Karpas-422 (cell line): ENCODE measurements at regions not wholly inside any gene's neighbourhood (a gene's known extent, or its start where the extent isn't known, plus 50 kb on each side); places are given as distances from the start of the nearest gene placed in this dataset.

Experiments used
- DNase-seq: peaks from one replicate; pipeline ENCODE4 v3.0.0-alpha.2; 2015
- H2AFZ ChIP-seq: fragments of 200-600 bp; sonication (generic); 2 replicates; pipeline ENCODE4 v1.6.1; 2014; ENCODE audit warnings: antibody characterized with exemption, low read length, mixed read lengths
- H3K27ac ChIP-seq: fragments of 200-600 bp; sonication (generic); 2 replicates; pipeline ENCODE4 v1.5.1; 2014; ENCODE audit warnings: mild to moderate bottlenecking, low read length, moderate library complexity
- H3K27me3 ChIP-seq: fragments of 200-600 bp; sonication (generic); 2 replicates; pipeline ENCODE4 v1.6.1; 2014; ENCODE audit warnings: low read length, mixed read lengths
- H3K36me3 ChIP-seq: fragments of 200-600 bp; sonication (generic); 2 replicates; pipeline ENCODE4 v1.6.1; 2014; ENCODE audit warnings: low read length, mixed read lengths; ENCODE audit not compliant: insufficient read depth
- H3K4me1 ChIP-seq: fragments of 200-600 bp; sonication (generic); 2 replicates; pipeline ENCODE4 v1.6.1; 2014; ENCODE audit warnings: mild to moderate bottlenecking, low read length, mixed read lengths
- H3K4me2 ChIP-seq: fragments of 200-600 bp; sonication (generic); 2 replicates; pipeline ENCODE4 v1.6.1; 2014; ENCODE audit warnings: low read length, low read depth, mild to moderate bottlenecking; ENCODE audit not compliant: poor library complexity, severe bottlenecking
- H3K4me3 ChIP-seq: fragments of 200-600 bp; sonication (generic); 2 replicates; pipeline ENCODE4 v1.5.1; 2014; ENCODE audit warnings: mild to moderate bottlenecking, antibody characterized with exemption, low read length, mixed read lengths
- H3K79me2 ChIP-seq: fragments of 200-600 bp; sonication (generic); 2 replicates; pipeline ENCODE4 v1.6.1; 2014; ENCODE audit warnings: mild to moderate bottlenecking, low read length, mixed read lengths
- H3K9ac ChIP-seq: fragments of 200-600 bp; sonication (generic); 2 replicates; pipeline ENCODE4 v1.6.0; 2014; ENCODE audit warnings: low read length
- H3K9me2 ChIP-seq: fragments of 200-600 bp; sonication (generic), shearing (Covaris generic); replicated peaks from 2 replicates; pipeline ENCODE4 v1.6.0; 2014; ENCODE audit warnings: mild to moderate bottlenecking, low read length, moderate library complexity; ENCODE audit not compliant: insufficient read depth
- H3K9me3 ChIP-seq: fragments of 300-700, 200-600 bp; sonication (generic); 2 replicates; pipeline ENCODE4 v1.6.1; 2014; ENCODE audit warnings: low read length, mixed read lengths
- H4K20me1 ChIP-seq: fragments of 200-600 bp; sonication (generic); 2 replicates; pipeline ENCODE4 v1.6.1; 2014; ENCODE audit warnings: mild to moderate bottlenecking, antibody characterized with exemption, low read length, low read depth; ENCODE audit not compliant: insufficient read depth

GRCh38 chr4:96003951-96004740 is 164.3 kb downstream of the PDHA2 start:
- Histone ChIP-seq H3K9me3 (peaks cover 10% of the 10 kb centered on the region), H3K4me3 (no peak overlapping the region), H3K36me3 (no peaks in the 10 kb centered on the region), H3K9ac (no peak overlapping the region), H3K4me2 (no peak overlapping the region), H3K9me2 (no peaks in the 10 kb centered on the region), H2AFZ (no peak overlapping the region), H3K27ac (no peak overlapping the region), H3K79me2 (no peaks in the 10 kb centered on the region), H3K4me1 (no peaks in the 10 kb centered on the region), H3K27me3 (no peaks in the 10 kb centered on the region), H4K20me1 (no peaks in the 10 kb centered on the region)
- DNase-seq: no peak

- Histone ChIP-seq H4K20me1 (no peaks in the 10 kb centered on the region), H3K4me1 (no peaks in the 10 kb centered on the region), H3K9me3 (peaks cover 6% of the 10 kb centered on the region), H3K27me3 (no peaks in the 10 kb centered on the region), H3K4me3 (no peak overlapping the region), H3K36me3 (no peaks in the 10 kb centered on the region), H2AFZ (no peak overlapping the region), H3K27ac (no peak overlapping the region), H3K79me2 (no peaks in the 10 kb centered on the region), H3K4me2 (no peak overlapping the region), H3K9me2 (no peaks in the 10 kb centered on the region), H3K9ac (no peak overlapping the region)
- DNase-seq: no peak
Observed at GRCh38 chr4:96009427-96010119, 169.7 kb downstream of the PDHA2 start.

GRCh38 chr4:96012687-96013086 is 172.8 kb downstream of the PDHA2 start:
- Histone ChIP-seq H3K9ac (no peak overlapping the region), H3K4me2 (no peak overlapping the region), H3K27ac (no peak overlapping the region), H3K9me3 (peaks cover 8% of the 10 kb centered on the region), H3K36me3 (no peaks in the 10 kb centered on the region), H2AFZ (no peak overlapping the region), H3K79me2 (no peaks in the 10 kb centered on the region), H3K27me3 (no peaks in the 10 kb centered on the region), H3K4me3 (no peak overlapping the region), H4K20me1 (no peaks in the 10 kb centered on the region), H3K4me1 (no peaks in the 10 kb centered on the region), H3K9me2 (no peaks in the 10 kb centered on the region)
- no peak for DNase-seq

- no peak overlapping the region for H3K4me3 ChIP-seq
- H2AFZ ChIP-seq: no peak overlapping the region
- no peaks in the 10 kb centered on the region for H3K9me2 ChIP-seq
- H3K79me2 ChIP-seq: no peaks in the 10 kb centered on the region
- H3K36me3 ChIP-seq: no peaks in the 10 kb centered on the region
- H4K20me1 ChIP-seq: no peaks in the 10 kb centered on the region
- peaks cover 27% of the 10 kb centered on the region; the same call in 1 of the 2 replicates for H3K9me3 ChIP-seq
- H3K4me1 ChIP-seq: no peaks in the 10 kb centered on the region
- H3K4me2 ChIP-seq: no peak overlapping the region
- H3K27me3 ChIP-seq: no peaks in the 10 kb centered on the region
- DNase-seq: no peak
- no peak overlapping the region for H3K9ac ChIP-seq
- H3K27ac ChIP-seq: no peak overlapping the region
Observed at GRCh38 chr4:96016634-96017299, 176.9 kb downstream of the PDHA2 start.

GRCh38 chr4:96025011-96025410 is 185.1 kb downstream of the PDHA2 start:
- Histone ChIP-seq H3K27ac (no peak overlapping the region), H2AFZ (no peak overlapping the region), H3K9ac (no peak overlapping the region), H3K9me2 (no peaks in the 10 kb centered on the region), H3K9me3 (peaks cover 9% of the 10 kb centered on the region), H3K79me2 (no peaks in the 10 kb centered on the region), H3K36me3 (no peaks in the 10 kb centered on the region), H3K4me1 (no peaks in the 10 kb centered on the region), H3K4me2 (no peak overlapping the region), H4K20me1 (no peaks in the 10 kb centered on the region), H3K4me3 (no peak overlapping the region), H3K27me3 (no peaks in the 10 kb centered on the region)
- no peak for DNase-seq

- no peaks in the 10 kb centered on the region for H4K20me1 ChIP-seq
- no peak overlapping the region for H3K4me2 ChIP-seq
- peaks cover 26% of the 10 kb centered on the region for H3K9me3 ChIP-seq
- no peak for DNase-seq
- H3K27ac ChIP-seq: no peak overlapping the region
- H3K9ac ChIP-seq: no peak overlapping the region
- H3K4me3 ChIP-seq: no peak overlapping the region
- no peaks in the 10 kb centered on the region for H3K4me1 ChIP-seq
- no peaks in the 10 kb centered on the region for H3K79me2 ChIP-seq
- H3K36me3 ChIP-seq: no peaks in the 10 kb centered on the region
- H3K27me3 ChIP-seq: no peaks in the 10 kb centered on the region
- no peaks in the 10 kb centered on the region for H3K9me2 ChIP-seq
- H2AFZ ChIP-seq: no peak overlapping the region
Observed at GRCh38 chr4:96035727-96036126, 195.8 kb downstream of the PDHA2 start.

- no peaks in the 10 kb centered on the region for H3K79me2 ChIP-seq
- no peak overlapping the region for H3K4me2 ChIP-seq
- no peak overlapping the region for H3K27ac ChIP-seq
- H3K9me3 ChIP-seq: peaks cover 33% of the 10 kb centered on the region
- H3K9me2 ChIP-seq: no peaks in the 10 kb centered on the region
- no peaks in the 10 kb centered on the region for H3K36me3 ChIP-seq
- 0 out of 2 replicates have a peak overlapping the region, but pooled peaks have one; percentile 12 for H3K4me3 ChIP-seq
- no peaks in the 10 kb centered on the region for H3K27me3 ChIP-seq
- H2AFZ ChIP-seq: no peak overlapping the region
- no peak overlapping the region for H3K9ac ChIP-seq
- no peaks in the 10 kb centered on the region for H4K20me1 ChIP-seq
- DNase-seq: no peak
- H3K4me1 ChIP-seq: no peaks in the 10 kb centered on the region
Observed at GRCh38 chr4:96036781-96037180, 196.9 kb downstream of the PDHA2 start.

GRCh38 chr4:96037705-96038104 is 197.8 kb downstream of the PDHA2 start:
- H2AFZ ChIP-seq: no peak overlapping the region
- H3K9me3 ChIP-seq: peaks cover 40% of the 10 kb centered on the region
- no peak overlapping the region for H3K27ac ChIP-seq
- H4K20me1 ChIP-seq: no peaks in the 10 kb centered on the region
- no peak overlapping the region for H3K4me3 ChIP-seq
- no peaks in the 10 kb centered on the region for H3K4me1 ChIP-seq
- no peak overlapping the region for H3K9ac ChIP-seq
- no peak for DNase-seq
- no peaks in the 10 kb centered on the region for H3K79me2 ChIP-seq
- no peaks in the 10 kb centered on the region for H3K9me2 ChIP-seq
- no peaks in the 10 kb centered on the region for H3K27me3 ChIP-seq
- no peak overlapping the region for H3K4me2 ChIP-seq
- no peaks in the 10 kb centered on the region for H3K36me3 ChIP-seq
